ENCODE measurements at regions not wholly inside any gene's neighbourhood (a gene's known extent, or its start where the extent isn't known, plus 50 kb on each side); places are given as distances from the start of the nearest gene placed in this dataset.
"Not testable (repeated sequence)": the region's sequence is repeated elsewhere in the genome, so short reads cannot be mapped to it uniquely, and the experiment has no call there.

- H3K27ac ChIP-seq (ENCODE audit: insufficient read depth, low read length, poor library complexity, severe bottlenecking), result no peak overlapping the region
- ATAC-seq (ENCODE audit: low read depth in 2 of 2) (no peak), DNase-seq (no peak)
- H3K4me1 ChIP-seq (ENCODE audit: control insufficient read depth, insufficient read depth, low read length, poor library complexity, severe bottlenecking), result no peaks in the 10 kb centered on the region
- no peak overlapping the region for H3K27ac Mint-ChIP-seq
- H3K4me1 Mint-ChIP-seq, result no peaks in the 10 kb centered on the region
- peaks cover 0 to 18% (median 5%) of the 10 kb centered on the region in 7 donors for H3K9me3 Mint-ChIP-seq
- H3K4me3 Mint-ChIP-seq, result no peak overlapping the region
- H3K27me3 ChIP-seq (ENCODE audit: control insufficient read depth, insufficient read depth, low read length), result no peaks in the 10 kb centered on the region
- H3K36me3 Mint-ChIP-seq, result no peaks in the 10 kb centered on the region
- H3K4me3 ChIP-seq (ENCODE audit: low read depth, low read length), result no peak overlapping the region
- no peaks in the 10 kb centered on the region for H3K36me3 ChIP-seq (ENCODE audit: control insufficient read depth, insufficient read depth, low read length)
- H3K9me3 ChIP-seq (ENCODE audit: control insufficient read depth in 2 of 2, low read length in 2 of 2), result peaks cover 0 to 4% of the 10 kb centered on the region in 2 experiments
- H3K27me3 Mint-ChIP-seq, result no peaks in the 10 kb centered on the region
Measured at GRCh38 chr11:39630365-39630764, 1829.1 kb downstream of the LRRC4C start.

GRCh38 chr11:39628311-39628710, 1831.1 kb downstream of the LRRC4C start:
- Histone ChIP-seq H3K27ac (ENCODE audit: insufficient read depth, low read length, poor library complexity, severe bottlenecking) (no peak overlapping the region), H3K9me3 (ENCODE audit: control insufficient read depth in 2 of 2, low read length in 2 of 2) (peaks cover 0 to 4% of the 10 kb centered on the region in 2 experiments), H3K36me3 (ENCODE audit: control insufficient read depth, insufficient read depth, low read length) (no peaks in the 10 kb centered on the region), H3K4me3 (ENCODE audit: low read depth, low read length) (no peak overlapping the region), H3K4me1 (ENCODE audit: control insufficient read depth, insufficient read depth, low read length, poor library complexity, severe bottlenecking) (no peaks in the 10 kb centered on the region), H3K27me3 (ENCODE audit: control insufficient read depth, insufficient read depth, low read length) (no peaks in the 10 kb centered on the region)
- ATAC-seq (ENCODE audit: low read depth in 2 of 2) (no peak), DNase-seq (no peak)
- Mint-ChIP-seq H3K27ac (no peak overlapping the region), H3K36me3 (no peaks in the 10 kb centered on the region), H3K27me3 (no peaks in the 10 kb centered on the region), H3K4me1 (no peaks in the 10 kb centered on the region), H3K9me3 (peaks cover 0 to 14% (median 3%) of the 10 kb centered on the region in 7 donors), H3K4me3 (no peak overlapping the region)

- peaks cover 0 to 22% (median 4%) of the 10 kb centered on the region in 7 donors for H3K9me3 Mint-ChIP-seq
- not testable (repeated sequence) for H3K4me3 ChIP-seq (ENCODE audit: low read depth, low read length); ATAC-seq (ENCODE audit: low read depth in 2 of 2); H3K27ac Mint-ChIP-seq; H3K36me3 Mint-ChIP-seq; H3K4me1 ChIP-seq (ENCODE audit: control insufficient read depth, insufficient read depth, low read length, poor library complexity, severe bottlenecking); H3K27me3 Mint-ChIP-seq; H3K9me3 ChIP-seq (ENCODE audit: control insufficient read depth in 2 of 2, low read length in 2 of 2); H3K4me3 Mint-ChIP-seq; H3K27ac ChIP-seq (ENCODE audit: insufficient read depth, low read length, poor library complexity, severe bottlenecking); H3K27me3 ChIP-seq (ENCODE audit: control insufficient read depth, insufficient read depth, low read length); H3K4me1 Mint-ChIP-seq; H3K36me3 ChIP-seq (ENCODE audit: control insufficient read depth, insufficient read depth, low read length); DNase-seq
Measured at GRCh38 chr11:39620309-39620708, 1839.1 kb downstream of the LRRC4C start.

GRCh38 chr11:39617971-39618370, 1841.5 kb downstream of the LRRC4C start:
- Mint-ChIP-seq H3K4me3 (no peak overlapping the region), H3K9me3 (peaks cover 0 to 22% (median 5%) of the 10 kb centered on the region in 7 donors), H3K4me1 (no peaks in the 10 kb centered on the region), H3K27me3 (no peaks in the 10 kb centered on the region), H3K36me3 (no peaks in the 10 kb centered on the region), H3K27ac (no peak overlapping the region)
- peaks cover 0 to 9% of the 10 kb centered on the region in 2 experiments for H3K9me3 ChIP-seq (ENCODE audit: control insufficient read depth in 2 of 2, low read length in 2 of 2)
- H3K27ac ChIP-seq (ENCODE audit: insufficient read depth, low read length, poor library complexity, severe bottlenecking), result no peak overlapping the region
- no peaks in the 10 kb centered on the region for H3K36me3 ChIP-seq (ENCODE audit: control insufficient read depth, insufficient read depth, low read length)
- ATAC-seq (ENCODE audit: low read depth in 2 of 2) (no peak), DNase-seq (no peak)
- H3K4me1 ChIP-seq (ENCODE audit: control insufficient read depth, insufficient read depth, low read length, poor library complexity, severe bottlenecking), result no peaks in the 10 kb centered on the region
- no peak overlapping the region for H3K4me3 ChIP-seq (ENCODE audit: low read depth, low read length)
- H3K27me3 ChIP-seq (ENCODE audit: control insufficient read depth, insufficient read depth, low read length), result no peaks in the 10 kb centered on the region

GRCh38 chr11:39589391-39589790, 1870.1 kb downstream of the LRRC4C start:
- Histone ChIP-seq H3K4me3 (ENCODE audit: low read depth, low read length) (no peak overlapping the region), H3K27ac (ENCODE audit: insufficient read depth, low read length, poor library complexity, severe bottlenecking) (no peak overlapping the region), H3K27me3 (ENCODE audit: control insufficient read depth, insufficient read depth, low read length) (no peaks in the 10 kb centered on the region), H3K4me1 (ENCODE audit: control insufficient read depth, insufficient read depth, low read length, poor library complexity, severe bottlenecking) (no peaks in the 10 kb centered on the region), H3K36me3 (ENCODE audit: control insufficient read depth, insufficient read depth, low read length) (no peaks in the 10 kb centered on the region), H3K9me3 (ENCODE audit: control insufficient read depth in 2 of 2, low read length in 2 of 2) (no peaks in the 10 kb centered on the region)
- H3K9me3 Mint-ChIP-seq, result peaks cover 0 to 26% (median 3%) of the 10 kb centered on the region in 7 donors
- no peaks in the 10 kb centered on the region for H3K27me3 Mint-ChIP-seq
- no peak for ATAC-seq (ENCODE audit: low read depth in 2 of 2)
- H3K4me3 Mint-ChIP-seq, result no peak overlapping the region
- H3K27ac Mint-ChIP-seq, result no peak overlapping the region
- H3K36me3 Mint-ChIP-seq, result no peaks in the 10 kb centered on the region
- no peaks in the 10 kb centered on the region for H3K4me1 Mint-ChIP-seq
- no peak for DNase-seq

- peaks cover 2 to 26% (median 9%) of the 10 kb centered on the region in 7 donors for H3K9me3 Mint-ChIP-seq
- H3K27me3 ChIP-seq (ENCODE audit: control insufficient read depth, insufficient read depth, low read length), result no peaks in the 10 kb centered on the region
- ATAC-seq (ENCODE audit: low read depth in 2 of 2), result no peak
Measured at GRCh38 chr11:39586036-39586435, 1873.4 kb downstream of the LRRC4C start.

GRCh38 chr11:39571081-39571480, 1888.4 kb downstream of the LRRC4C start:
- no peak for ATAC-seq (ENCODE audit: low read depth in 2 of 2)

More at GRCh38 chr11:39586036-39586435, 1873.4 kb downstream of the LRRC4C start:
- Mint-ChIP-seq H3K36me3 (peaks cover 3% of the 10 kb centered on the region), H3K4me1 (no peaks in the 10 kb centered on the region), H3K4me3 (no peak overlapping the region), H3K27me3 (no peaks in the 10 kb centered on the region), H3K27ac (no peak overlapping the region)
- H3K27ac ChIP-seq (ENCODE audit: insufficient read depth, low read length, poor library complexity, severe bottlenecking), result no peak overlapping the region
- H3K4me1 ChIP-seq (ENCODE audit: control insufficient read depth, insufficient read depth, low read length, poor library complexity, severe bottlenecking), result no peaks in the 10 kb centered on the region
- peaks cover 0 to 14% of the 10 kb centered on the region in 2 experiments for H3K9me3 ChIP-seq (ENCODE audit: control insufficient read depth in 2 of 2, low read length in 2 of 2)
- no peak overlapping the region for H3K4me3 ChIP-seq (ENCODE audit: low read depth, low read length)
- H3K36me3 ChIP-seq (ENCODE audit: control insufficient read depth, insufficient read depth, low read length), result no peaks in the 10 kb centered on the region
- DNase-seq, result no peak

GRCh38 chr11:39570526-39570925, 1888.9 kb downstream of the LRRC4C start:
- ATAC-seq (ENCODE audit: low read depth in 2 of 2) (no peak), DNase-seq (no peak)
- Mint-ChIP-seq H3K27me3 (no peaks in the 10 kb centered on the region), H3K9me3 (peaks cover 2 to 14% (median 9%) of the 10 kb centered on the region in 7 donors), H3K36me3 (no peaks in the 10 kb centered on the region), H3K4me1 (no peaks in the 10 kb centered on the region), H3K4me3 (no peak overlapping the region), H3K27ac (no peak overlapping the region)
- Histone ChIP-seq H3K4me3 (ENCODE audit: low read depth, low read length) (no peak overlapping the region), H3K36me3 (ENCODE audit: control insufficient read depth, insufficient read depth, low read length) (no peaks in the 10 kb centered on the region), H3K27me3 (ENCODE audit: control insufficient read depth, insufficient read depth, low read length) (no peaks in the 10 kb centered on the region), H3K4me1 (ENCODE audit: control insufficient read depth, insufficient read depth, low read length, poor library complexity, severe bottlenecking) (no peaks in the 10 kb centered on the region), H3K27ac (ENCODE audit: insufficient read depth, low read length, poor library complexity, severe bottlenecking) (no peak overlapping the region), H3K9me3 (ENCODE audit: control insufficient read depth in 2 of 2, low read length in 2 of 2) (peaks cover 2 to 3% of the 10 kb centered on the region in 2 experiments)

More at GRCh38 chr11:39571081-39571480, 1888.4 kb downstream of the LRRC4C start:
- Mint-ChIP-seq H3K36me3 (no peaks in the 10 kb centered on the region), H3K27ac (no peak overlapping the region), H3K4me3 (no peak overlapping the region), H3K27me3 (no peaks in the 10 kb centered on the region), H3K9me3 (peaks cover 2 to 14% (median 9%) of the 10 kb centered on the region in 7 donors), H3K4me1 (no peaks in the 10 kb centered on the region)
- Histone ChIP-seq H3K4me3 (ENCODE audit: low read depth, low read length) (no peak overlapping the region), H3K36me3 (ENCODE audit: control insufficient read depth, insufficient read depth, low read length) (no peaks in the 10 kb centered on the region), H3K27me3 (ENCODE audit: control insufficient read depth, insufficient read depth, low read length) (no peaks in the 10 kb centered on the region), H3K27ac (ENCODE audit: insufficient read depth, low read length, poor library complexity, severe bottlenecking) (no peak overlapping the region), H3K4me1 (ENCODE audit: control insufficient read depth, insufficient read depth, low read length, poor library complexity, severe bottlenecking) (no peaks in the 10 kb centered on the region), H3K9me3 (ENCODE audit: control insufficient read depth in 2 of 2, low read length in 2 of 2) (peaks cover under 1 to 2% of the 10 kb centered on the region in 2 experiments)
- DNase-seq, result no peak
